GM21447 (cell line): ENCODE measurements at regions not wholly inside any gene's neighbourhood (a gene's known extent, or its start where the extent isn't known, plus 50 kb on each side); places are given as distances from the start of the nearest gene placed in this dataset.
"Not testable (repeated sequence)": the region's sequence is repeated elsewhere in the genome, so short reads cannot be mapped to it uniquely, and the experiment has no call there.

Experiments
- ATAC-seq: cut with Tn5 transposase; IDR thresholded peaks from one replicate; pipeline ENCODE4 v1.9.1; 2021; ENCODE audit not compliant: unreplicated experiment

DNA sequence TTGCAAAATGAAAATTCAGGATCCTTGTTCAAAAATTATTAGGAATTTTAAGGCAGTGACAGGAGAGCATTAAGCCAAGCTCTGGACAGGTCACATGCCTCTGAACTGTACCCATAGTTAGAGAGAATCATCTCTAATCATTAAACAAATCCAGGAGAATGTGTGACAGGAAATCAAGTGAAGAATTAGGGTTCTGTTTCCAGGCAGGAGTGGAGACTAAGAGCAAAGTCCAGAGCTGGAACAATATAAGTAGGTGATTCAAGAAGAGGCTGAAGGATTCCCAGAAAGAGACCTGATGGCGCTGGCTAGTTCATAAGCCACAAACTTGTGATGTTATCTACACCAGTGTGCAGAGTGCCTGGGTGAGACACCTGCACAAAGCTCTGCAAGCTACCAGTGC, 104.6 kb upstream of the PRKG2 start:
- ATAC-seq, result no peak

DNA sequence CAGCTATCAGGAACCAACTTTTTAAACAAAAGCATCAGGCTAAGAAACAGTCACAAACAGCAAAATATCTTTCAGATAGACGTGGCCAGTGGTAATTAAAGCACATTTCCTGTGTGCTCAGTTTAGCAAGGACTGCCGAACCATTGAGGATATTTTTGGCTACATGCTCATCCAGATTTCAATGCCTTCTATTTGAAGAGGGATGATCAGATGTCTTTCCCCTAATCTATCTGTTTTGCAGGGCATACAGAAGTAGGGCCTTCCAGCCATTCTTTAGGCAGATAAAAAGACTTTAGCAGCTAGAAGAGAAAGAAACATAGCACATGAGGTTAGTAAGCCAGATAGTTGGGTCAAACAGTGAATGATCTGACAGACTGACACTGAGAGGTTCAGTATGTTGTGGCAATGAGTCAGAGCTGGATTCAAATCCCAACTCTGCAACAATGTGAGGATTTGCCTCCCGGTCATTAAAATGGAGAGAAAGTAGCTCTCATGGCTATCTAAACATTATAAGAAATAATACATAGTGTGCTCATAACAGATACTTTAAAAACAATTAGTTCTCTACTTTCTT, 100.0 kb upstream of the PRKG2 start:
- ATAC-seq, result no peak

DNA sequence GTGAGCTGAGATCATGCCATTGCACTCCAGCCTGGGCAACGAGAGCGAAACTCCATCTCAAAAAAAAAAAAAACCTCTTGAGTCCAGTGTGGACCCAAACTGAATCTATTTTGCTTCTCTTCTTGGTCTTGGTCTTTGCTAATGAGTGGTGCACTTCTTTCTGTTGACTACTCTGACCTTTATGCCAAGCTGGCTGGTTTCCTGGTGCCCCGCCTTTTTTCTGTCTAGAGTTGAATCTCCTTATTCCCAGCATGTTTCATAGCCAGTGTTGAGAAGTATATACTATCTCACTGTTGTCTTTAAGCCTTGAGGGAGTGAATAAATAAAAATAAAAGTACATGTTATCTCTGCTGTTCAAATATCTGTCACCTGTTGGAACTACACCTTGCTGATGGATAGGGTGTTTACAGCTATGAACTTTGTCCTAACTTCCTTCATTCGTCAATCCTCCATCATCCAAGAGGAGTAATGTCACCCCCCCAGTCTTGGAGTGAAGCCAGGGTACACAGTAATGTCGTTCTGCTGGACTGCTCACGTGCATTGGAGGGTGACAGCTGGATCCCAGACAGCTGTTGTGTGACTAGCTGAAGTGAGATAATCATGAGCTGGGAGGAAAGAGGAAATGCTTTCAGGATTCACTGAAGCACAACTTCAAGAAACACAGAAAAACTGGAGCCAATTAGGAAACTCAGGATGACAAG, 99.3 kb upstream of the PRKG2 start:
- ATAC-seq, result no peak

DNA sequence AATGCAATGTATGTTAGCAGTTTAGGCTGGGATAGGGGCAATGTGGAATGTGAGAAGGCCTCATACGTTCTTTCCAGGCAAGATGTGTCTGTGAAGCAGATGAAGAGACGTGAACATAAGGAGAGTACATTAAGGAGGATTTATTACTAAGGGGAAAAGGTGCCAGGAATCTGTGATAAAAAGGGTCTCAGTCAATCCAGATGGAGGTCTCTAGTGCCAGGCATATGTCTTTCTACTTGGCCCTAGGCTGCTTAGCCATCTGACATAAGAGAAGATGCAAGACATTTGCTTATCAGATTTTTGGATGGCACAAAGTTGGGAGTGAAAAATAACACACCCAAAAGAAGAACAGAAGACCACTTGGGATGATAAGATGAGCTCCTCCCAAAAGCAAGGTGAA, 93.0 kb upstream of the PRKG2 start:
- ATAC-seq, result no peak

DNA sequence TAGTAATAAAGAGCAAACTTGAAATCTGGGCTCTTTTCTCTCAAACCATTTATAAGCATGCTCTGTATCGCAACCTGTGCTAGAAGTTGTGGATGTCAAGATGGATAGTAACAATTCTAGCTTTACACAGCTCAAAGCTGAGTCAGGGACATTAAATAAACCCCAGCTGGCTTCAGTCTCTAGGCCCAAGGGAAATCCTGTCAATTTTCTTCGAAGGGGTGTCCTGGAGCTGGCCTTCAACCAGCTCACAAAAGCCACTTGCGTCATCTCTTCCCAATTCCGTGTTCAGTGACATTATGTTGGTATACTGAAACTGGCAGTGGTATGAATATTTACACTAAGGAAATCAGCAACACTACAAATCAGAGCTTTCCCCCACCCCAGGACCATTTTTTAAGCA, 89.8 kb upstream of the PRKG2 start:
- ATAC-seq, result no peak

DNA sequence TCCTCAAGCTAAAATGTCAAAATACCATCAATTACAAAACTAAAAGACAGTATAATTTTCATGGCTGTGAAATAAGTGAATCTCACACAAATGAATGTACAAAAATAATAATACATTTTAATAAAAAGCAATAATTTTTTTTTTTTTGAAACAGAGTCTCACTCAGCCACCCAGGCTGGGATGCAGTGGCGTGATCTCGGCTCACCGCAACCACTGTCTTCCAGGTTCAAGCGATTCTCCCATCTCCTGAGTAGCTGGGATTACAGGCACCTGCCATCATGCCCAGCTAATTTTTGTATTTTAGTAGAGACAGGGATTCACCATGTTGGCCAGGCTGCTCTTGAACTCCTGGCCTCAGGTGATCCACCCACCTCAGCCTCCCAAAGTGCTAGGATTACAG, 85.3 kb upstream of the PRKG2 start:
- not testable (repeated sequence) for ATAC-seq

DNA sequence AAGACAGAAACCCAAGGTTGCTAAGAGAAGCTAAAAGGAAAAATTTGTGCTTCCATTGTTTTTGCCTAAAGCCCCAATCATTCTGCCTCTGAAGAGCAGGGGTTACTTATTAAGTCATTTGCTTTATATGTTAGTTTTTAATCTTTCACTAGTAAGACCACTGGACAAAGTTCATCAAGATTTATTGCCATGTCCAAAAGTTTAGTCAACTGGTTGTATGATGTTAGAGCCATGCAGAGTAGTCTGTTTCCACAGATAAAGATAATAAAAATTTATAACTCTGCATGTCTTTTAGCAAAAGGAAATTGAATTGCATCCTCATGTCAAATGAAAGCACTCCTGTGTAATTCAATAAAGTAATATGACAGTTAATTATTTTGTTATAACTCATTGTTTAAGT, 75.8 kb upstream of the PRKG2 start:
- no peak for ATAC-seq

DNA sequence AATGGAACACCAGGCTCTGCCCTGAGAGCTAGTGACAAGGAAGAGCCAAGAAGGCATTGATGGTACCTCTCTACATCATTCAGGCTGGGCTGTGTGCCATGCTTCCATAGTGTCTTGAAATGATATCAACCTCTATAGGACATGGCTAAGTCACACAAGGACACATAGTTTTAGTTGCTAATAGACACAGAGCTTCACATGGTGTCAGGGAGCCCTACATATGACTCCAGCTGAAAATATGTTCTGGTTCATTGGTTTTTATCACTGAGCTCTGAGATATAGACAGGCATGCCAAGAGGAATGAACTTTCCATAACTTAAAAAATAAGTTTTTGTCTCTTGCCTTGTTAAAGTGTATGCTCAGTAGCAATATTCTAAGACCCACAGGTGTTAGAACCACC, 72.1 kb upstream of the PRKG2 start:
- no peak for ATAC-seq

DNA sequence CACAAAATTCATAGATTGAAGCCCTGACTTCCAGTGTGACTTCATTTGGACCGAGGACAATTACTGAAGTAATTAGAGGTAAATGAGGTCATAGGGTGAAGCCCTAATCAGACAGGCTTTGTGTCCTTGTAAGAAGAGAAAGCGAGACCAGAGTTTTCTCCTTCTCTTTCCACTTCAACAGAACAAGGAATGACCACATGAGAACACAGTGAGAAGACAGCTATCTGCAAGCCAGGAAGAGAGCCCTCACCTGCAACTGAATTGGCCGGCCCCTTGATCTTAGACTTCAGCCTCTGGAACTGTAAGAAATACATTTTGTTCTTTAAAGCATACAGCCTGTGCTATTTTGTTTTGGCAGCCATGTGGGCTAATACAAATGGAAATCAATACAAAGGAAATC, 67.1 kb upstream of the PRKG2 start:
- no peak for ATAC-seq

DNA sequence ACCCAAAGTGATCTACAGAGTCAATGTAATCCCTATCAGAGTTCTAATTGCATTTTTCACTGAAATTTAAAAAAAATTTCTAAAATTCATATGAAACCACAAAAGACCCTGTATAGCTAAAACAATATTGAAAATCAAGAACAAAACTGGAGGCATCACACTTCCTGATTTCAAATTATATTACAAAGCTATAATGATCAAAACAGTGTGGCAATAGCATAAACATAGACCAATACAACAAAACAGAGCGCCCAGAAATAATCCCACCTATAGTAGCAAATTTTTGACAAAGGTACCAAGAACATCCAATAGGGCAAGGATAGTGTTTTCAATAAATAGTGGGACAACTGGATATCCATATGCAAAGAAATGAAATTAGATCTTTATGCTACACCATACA, 59.4 kb upstream of the PRKG2 start:
- ATAC-seq, result no peak

DNA sequence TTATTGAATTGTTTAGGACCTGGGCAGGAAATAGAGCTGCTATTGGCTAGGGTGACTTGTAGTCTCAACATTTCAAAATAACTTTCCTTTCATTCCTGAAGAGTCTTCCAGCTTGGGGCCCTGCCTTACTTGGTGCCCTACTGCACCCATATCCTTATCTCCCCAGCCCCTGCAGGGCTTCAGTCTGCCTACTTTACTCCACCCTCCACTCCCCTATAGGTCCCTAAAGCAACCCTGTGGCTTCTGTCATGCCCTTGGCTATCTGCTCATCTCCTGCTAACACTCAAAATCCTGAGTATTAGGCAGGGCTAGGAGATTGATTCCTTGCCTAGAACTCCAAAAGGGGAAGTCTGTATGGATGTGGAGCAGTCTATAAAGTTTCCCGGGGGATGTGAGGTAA, 57.6 kb upstream of the PRKG2 start:
- no peak for ATAC-seq
